Stimulated activated CD8-positive, alpha-beta memory T cell treated with anti-CD3 and anti-CD28 coated beads, Interleukin-4, amount 100 ng/mL, for 24 hours (primary cell): ENCODE measurements at regions not wholly inside any gene's neighbourhood (a gene's known extent, or its start where the extent isn't known, plus 50 kb on each side); places are given as distances from the start of the nearest gene placed in this dataset.

Source experiments
- DNase-seq: peaks from one replicate; pipeline ENCODE4 v3.0.0-alpha.2; 2020; ENCODE audit warnings: low read depth

DNA sequence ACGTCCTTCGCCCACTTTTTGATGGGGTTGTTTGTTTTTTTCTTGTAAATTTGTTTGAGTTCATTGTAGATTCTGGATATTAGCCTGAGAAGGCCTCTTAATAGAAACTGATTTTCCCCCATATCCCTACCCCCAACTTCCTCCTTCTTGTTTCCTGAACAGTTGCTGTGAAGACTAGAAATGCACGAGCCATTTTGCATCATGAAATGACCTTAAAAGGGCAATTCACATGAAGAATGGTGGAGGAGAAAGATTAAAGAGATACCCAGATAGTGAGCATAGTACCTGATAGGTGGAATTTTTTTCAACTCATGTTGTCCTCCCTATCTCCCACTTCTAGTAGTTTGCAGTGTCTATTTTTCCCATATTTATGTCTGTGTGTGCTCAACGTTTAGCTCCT is 55.2 kb upstream of the KCNH8 start:
- DNase-seq, result no peak

DNA sequence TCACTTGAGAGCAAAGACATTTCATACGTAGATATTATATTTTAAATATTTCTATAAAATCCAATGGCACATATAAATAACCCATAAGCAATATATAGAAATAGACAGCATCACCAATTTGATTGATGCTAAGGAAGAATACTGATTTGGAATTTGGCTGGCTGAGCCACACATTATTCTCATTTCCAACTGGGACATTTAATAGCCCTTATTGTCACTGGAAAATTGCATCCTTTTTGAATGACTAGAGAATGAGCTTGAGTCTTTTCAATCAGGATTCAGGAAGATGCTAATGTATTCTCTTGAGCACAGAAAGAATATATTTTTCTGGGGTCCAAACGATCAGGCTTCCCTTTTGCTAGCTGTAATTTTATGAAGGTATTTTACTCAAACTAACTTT is 70.9 kb upstream of the KCNH8 start:
- DNase-seq, result no peak

- no peak for DNase-seq
These were observed 73.3 kb upstream of the KCNH8 start for GRCh38 chr3:19075037-19075436.

DNA sequence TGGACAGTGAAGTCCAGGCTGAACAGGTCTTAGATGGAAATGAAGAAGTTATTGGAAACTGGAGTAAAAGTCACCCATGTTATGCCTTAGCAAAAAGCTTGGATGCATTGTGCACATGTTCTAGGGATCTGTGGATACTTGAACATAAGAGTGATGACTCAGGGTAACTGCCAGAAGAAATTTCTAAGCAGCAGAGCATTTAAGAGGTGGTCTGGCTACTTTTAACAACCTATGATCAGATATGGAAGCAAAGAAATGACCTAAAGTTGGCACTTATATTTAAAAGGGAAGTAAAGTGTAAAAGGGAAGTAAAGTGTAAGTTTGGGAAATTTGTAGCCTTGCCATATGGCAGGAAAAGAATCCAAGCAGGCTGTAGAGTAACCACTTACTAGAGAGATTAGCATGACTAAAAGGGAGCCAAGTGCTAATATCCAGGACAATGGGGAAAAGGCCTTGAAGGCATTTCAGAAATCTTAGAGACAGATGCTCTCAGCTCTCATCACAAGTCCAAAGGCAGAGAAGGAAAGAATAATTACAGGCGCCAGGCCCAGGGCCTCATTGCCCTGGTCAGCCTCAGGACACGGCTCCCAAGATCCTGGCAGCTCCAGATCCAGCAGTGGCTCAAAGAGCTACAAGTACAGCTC is 73.9 kb upstream of the KCNH8 start:
- no peak for DNase-seq

GRCh38 chr3:19073341-19074105 is 74.8 kb upstream of the KCNH8 start:
- DNase-seq, result no peak

DNA sequence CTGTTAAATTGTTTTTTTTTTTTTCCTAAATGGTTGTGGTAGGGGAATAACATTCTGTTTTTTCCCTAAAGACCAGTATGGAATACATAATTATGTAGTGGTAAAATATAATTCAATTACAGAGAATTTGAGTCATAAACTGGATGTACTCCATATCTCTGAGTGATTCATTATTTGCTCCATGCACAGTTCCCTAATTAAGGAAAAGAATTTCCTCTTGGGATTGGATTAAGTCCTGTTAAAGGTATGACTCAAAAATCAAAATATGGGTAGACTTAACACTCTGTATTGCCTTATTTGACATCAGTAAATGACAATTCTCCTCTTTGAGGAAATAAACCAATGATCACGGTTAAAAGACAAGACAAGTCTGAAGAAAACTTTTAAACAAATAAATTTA is 78.0 kb upstream of the KCNH8 start:
- DNase-seq, result no peak

- DNase-seq, result no peak
These were observed 83.3 kb upstream of the KCNH8 start for GRCh38 chr3:19065027-19065426.

DNA sequence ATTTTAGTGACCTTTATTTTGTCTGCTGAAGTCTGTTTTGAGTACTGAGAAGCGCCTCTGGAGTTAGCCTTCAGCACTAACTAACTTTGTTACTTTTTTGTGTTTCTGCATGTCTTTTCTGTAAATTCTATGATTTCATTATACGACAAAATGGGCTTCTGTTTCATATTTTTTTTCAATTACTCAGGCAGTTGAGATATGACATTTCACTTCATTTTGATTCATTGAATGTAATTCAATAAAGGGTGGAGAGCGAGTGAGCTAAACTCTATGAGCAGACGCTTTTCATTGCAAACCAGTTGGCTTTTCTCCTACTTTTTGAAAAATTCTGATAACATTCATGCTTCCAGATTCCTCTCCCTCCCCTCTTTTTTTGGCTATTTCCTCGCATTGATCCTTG is 84.4 kb upstream of the KCNH8 start:
- no peak for DNase-seq

DNA sequence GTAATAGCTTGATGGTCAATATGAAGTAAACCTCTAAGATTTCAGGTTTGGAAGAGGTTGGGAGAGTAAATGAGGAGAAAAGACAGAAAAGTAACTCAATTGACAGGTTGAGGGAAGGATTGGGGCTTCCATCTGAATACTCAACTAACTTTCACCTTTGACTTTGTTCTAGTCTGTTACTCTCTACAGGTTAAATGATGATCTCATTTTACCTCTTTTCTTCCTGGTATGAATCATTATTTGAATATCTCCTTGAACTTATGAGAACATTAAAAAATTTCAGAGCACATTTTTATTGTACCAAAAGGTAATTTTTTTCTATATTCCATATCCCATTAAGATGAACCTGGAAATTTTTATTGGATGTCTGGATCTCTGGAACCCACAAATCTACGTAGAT is 87.9 kb upstream of the KCNH8 start:
- DNase-seq, result no peak

DNA sequence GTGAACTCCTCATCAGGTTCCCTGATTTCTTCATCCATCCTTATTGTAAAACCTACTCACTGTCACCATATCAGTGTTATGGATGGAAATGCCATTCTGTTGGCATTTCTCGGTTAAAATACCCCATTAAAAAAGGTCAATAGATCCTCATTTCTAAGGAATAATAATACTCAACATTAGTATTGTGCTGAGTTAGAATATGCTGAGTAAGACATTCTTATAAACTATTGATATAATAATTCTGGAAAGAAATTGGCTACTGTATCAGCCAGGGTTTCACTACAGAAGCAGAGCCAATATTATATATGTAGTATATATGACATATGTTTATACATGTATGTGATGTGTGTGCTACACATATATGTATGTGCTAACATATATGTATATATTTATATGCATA is 95.4 kb upstream of the KCNH8 start:
- DNase-seq, result no peak

DNA sequence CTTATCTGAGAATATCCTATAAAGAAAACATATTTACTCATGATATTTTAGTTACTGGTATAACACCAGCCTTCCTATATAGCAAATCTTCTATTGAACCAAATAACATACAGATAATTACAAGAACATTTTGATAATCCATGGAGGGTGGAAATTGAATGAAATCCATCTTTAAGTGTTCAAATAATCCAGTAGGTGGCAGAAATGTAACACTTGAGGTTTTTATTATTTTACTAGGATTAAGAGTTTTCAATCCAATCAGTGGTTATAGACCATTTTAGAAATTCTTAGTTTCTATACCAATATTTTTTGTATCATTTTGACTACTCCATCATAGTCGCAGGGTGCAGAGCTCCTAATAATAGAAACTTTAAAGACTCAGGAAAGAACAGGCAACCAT is 101.9 kb upstream of the KCNH8 start:
- DNase-seq, result no peak

GRCh38 chr3:19030522-19030839 is 117.8 kb upstream of the KCNH8 start:
- DNase-seq, result no peak

- no peak for DNase-seq
These were observed 118.3 kb upstream of the KCNH8 start for GRCh38 chr3:19029837-19030521.

GRCh38 chr3:19025441-19025840 is 122.9 kb upstream of the KCNH8 start:
- DNase-seq, result no peak

- DNase-seq, result no peak
These were observed 125.8 kb upstream of the KCNH8 start for GRCh38 chr3:19022546-19022945.

DNA sequence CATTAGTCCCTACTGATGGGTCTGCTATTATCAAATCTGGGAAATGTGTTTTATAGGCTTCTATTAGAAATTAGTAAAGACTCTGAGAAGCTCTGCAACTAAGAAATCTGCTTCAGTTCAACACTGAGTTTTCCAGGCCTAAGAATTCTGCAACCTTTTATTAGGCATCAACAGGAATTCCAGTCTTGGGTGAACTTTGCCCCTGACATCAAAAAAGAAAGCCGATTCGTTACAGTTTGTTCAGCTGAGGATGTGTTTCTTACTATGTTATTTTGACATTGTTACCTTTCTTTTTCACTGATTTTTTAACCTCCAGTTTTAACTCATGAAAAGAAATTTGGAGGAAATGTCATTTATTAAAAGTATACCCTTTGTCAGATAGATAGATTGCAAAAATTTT is 131.5 kb upstream of the KCNH8 start:
- DNase-seq, result no peak

- DNase-seq, result no peak
These were observed 134.4 kb upstream of the KCNH8 start for GRCh38 chr3:19013879-19014278.

- DNase-seq, result no peak
These were observed 135.5 kb upstream of the KCNH8 start for GRCh38 chr3:19012846-19013245.

- no peak for DNase-seq
These were observed 145.7 kb upstream of the KCNH8 start for GRCh38 chr3:19002606-19003005.

- no peak for DNase-seq
These were observed 150.2 kb upstream of the KCNH8 start for GRCh38 chr3:18998069-18998468.

DNA sequence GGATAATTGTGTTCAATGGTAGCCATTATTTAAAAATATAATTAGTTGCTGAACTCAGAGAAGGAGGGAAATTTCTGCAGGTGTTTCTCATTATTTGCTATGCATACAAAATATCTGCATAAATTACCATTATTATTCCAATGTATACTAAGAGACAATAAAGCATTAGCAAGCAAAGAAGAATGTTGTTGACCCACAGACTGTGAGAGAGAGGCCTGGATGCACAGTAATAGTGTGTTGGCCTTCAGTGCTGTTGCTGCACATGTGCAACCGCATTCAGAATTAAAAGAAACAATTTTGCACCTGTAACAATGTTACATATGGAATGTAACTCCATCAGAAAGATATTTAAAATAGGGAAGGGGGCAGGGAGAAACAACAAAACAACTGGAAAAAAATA is 155.6 kb upstream of the KCNH8 start:
- DNase-seq, result no peak

DNA sequence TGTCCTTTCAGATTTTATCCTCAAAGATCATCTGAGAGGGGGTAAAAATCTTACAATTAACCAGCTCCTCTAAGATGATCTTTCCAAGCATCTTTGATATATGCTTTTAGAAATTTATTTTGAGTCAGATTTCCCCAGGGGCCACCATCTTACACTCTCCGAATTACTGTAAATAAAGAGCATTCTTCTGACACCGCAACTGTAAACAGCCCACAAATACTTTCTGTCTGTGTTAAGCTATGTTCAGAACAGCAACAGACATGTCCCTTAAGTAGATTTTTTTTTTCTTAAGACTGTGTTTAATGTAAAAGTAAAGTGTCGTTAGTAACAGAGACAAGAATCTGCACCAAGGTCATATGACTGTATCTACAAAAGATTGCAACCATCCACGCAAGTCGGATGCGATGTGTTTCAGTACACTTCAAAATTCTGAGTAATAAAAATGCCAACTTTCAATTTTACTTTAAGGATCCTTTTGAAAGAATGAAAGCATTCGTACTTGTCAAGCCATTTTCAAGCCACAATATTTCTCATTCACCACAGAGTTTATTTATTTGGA is 159.0 kb upstream of the KCNH8 start:
- no peak for DNase-seq

DNA sequence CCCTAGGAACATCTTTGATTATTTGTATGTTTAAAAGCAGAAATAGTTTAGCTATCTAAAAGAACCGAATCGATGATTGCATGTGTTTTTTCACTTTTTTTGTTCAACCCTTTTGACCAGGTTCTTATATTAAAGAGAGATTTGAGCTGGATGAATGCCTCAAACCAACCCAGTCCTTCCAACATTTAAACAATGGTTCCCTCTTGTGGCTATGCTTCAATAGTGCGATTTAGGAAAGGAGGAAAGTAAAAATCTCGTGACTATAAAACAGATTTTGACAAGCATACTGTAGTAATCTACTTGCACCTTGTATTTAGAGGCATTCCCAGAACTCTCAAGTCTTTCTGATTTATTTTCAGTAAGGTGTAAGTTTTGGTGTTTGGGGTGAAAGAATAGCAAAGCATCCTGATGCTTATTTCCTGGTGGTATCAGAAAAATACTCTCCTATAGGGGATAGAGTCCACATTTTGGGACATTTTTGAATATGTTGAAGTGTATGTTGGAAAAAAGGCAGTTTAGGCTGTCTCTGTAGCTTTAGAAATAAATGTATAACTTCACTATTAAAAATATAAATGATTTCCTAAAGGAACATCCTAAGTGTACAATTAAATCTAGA is 159.6 kb upstream of the KCNH8 start:
- no peak for DNase-seq
